Panc1 (cell line): ENCODE measurements at regions not wholly inside any gene's neighbourhood (a gene's known extent, or its start where the extent isn't known, plus 50 kb on each side); places are given as distances from the start of the nearest gene placed in this dataset.

ENCODE experiments used
- ATAC-seq: fragments of 200-7000 bp; cut with Tn5 transposase; 2 replicates; pipeline ENCODE4 v1.9.1; 2020; ENCODE audit warnings: mild to moderate bottlenecking, moderate library complexity
- BruUV-seq: library from RNA; stranded (reverse); fragments of 400-500 nt; replicated peaks from 2 replicates; lab custom pipeline; 2021; lab: Mats Ljungman, UMichigan
- CTCF ChIA-PET: fragments of 300-600 bp; sonication (Branson Sonifier 250); formaldehyde crosslinking; loops from one replicate; lab custom pipeline; 2022; ENCODE audit warnings: antibody characterized with exemption; lab: Charles Lee
- POLR2A ChIA-PET: fragments of 300-600 bp; sonication (Branson Sonifier 250); formaldehyde crosslinking; loops from one replicate; lab custom pipeline; 2022; ENCODE audit warnings: antibody characterized with exemption; lab: Charles Lee
- DNase-seq: peaks from one replicate; pipeline ENCODE4 v3.0.0-alpha.2; 2010; ENCODE audit warnings: low read depth, low spot score
- H3K27ac ChIP-seq: 2 replicates; pipeline ENCODE4 v1.5.1; 2011; ENCODE audit warnings: mild to moderate bottlenecking, low read length, inconsistent platforms
- H3K27me3 ChIP-seq: fragments of 200-500 bp; sonication (Bioruptor generic); 2 replicates; pipeline ENCODE4 v1.6.0; 2014; ENCODE audit warnings: low read length, inconsistent platforms; ENCODE audit not compliant: control insufficient read depth, insufficient read depth
- H3K36me3 ChIP-seq: fragments of 200-500 bp; sonication (Bioruptor generic); 2 replicates; pipeline ENCODE4 v1.5.1; 2014; ENCODE audit warnings: inconsistent platforms, mild to moderate bottlenecking, low read length, moderate library complexity; ENCODE audit not compliant: control insufficient read depth, insufficient read depth
- H3K4me1 ChIP-seq: 2 replicates; pipeline ENCODE4 v1.5.1; 2011; ENCODE audit warnings: inconsistent platforms, mild to moderate bottlenecking, low read length, moderate library complexity; ENCODE audit not compliant: control insufficient read depth, insufficient read depth
- H3K4me3 ChIP-seq, 2 experiments: 2 replicates each; pipeline ENCODE4 v1.5.1; 2011 to 2012; ENCODE audit warnings: low read depth in 2 of 2, low read length in 2 of 2, mild to moderate bottlenecking in 2 of 2, inconsistent platforms in 1 of 2, moderate library complexity in 1 of 2
- H3K9me3 ChIP-seq: fragments of 200-500 bp; sonication (Bioruptor generic); 2 replicates; pipeline ENCODE4 v1.5.1; 2014; ENCODE audit warnings: low read depth, mild to moderate bottlenecking, inconsistent platforms, low read length, moderate library complexity; ENCODE audit not compliant: control insufficient read depth, insufficient read depth
- CTCF ChIP-seq: fragments of 450-650 bp; IDR thresholded peaks from 2 replicates; pipeline ENCODE4 v1.5.1; 2017; ENCODE audit warnings: mild to moderate bottlenecking
- POLR2AphosphoS5 ChIP-seq: IDR thresholded peaks from 2 replicates; pipeline ENCODE4 v1.6.1; 2012; ENCODE audit warnings: mild to moderate bottlenecking, low read depth, low read length, moderate library complexity
- REST ChIP-seq, 2 experiments: IDR thresholded peaks; 2 replicates each; pipeline ENCODE4 v1.6.1; 2011 to 2012; ENCODE audit warnings: low read depth in 2 of 2, control low read depth in 1 of 2, low read length in 1 of 2, mild to moderate bottlenecking in 1 of 2, moderate library complexity in 1 of 2; ENCODE audit not compliant: insufficient read depth in 1 of 2
- SIN3A ChIP-seq: IDR thresholded peaks from 2 replicates; pipeline ENCODE4 v1.6.1; 2012; ENCODE audit warnings: low read depth, mild to moderate bottlenecking, low read length, moderate library complexity, borderline replicate concordance; ENCODE audit not compliant: insufficient read depth
- TCF7L2 ChIP-seq: IDR thresholded peaks from 2 replicates; pipeline ENCODE4 v1.6.1; 2011; ENCODE audit warnings: mild to moderate bottlenecking, low read depth, low read length, inconsistent platforms
- in situ Hi-C: cut with HindIII; loops from 2 replicates; pipeline ENCODE4 v1.10.0; 2016; ENCODE audit warnings: low sequenced_read_pairs, low pct_unique_long_range_greater_than_20kb
- intact Hi-C: fragments of 100-400 bp; cut with micrococcal nuclease; formaldehyde crosslinking; loops from one replicate; pipeline ENCODE4 v1.10.0; 2022; ENCODE audit not compliant: unreplicated experiment

DNA sequence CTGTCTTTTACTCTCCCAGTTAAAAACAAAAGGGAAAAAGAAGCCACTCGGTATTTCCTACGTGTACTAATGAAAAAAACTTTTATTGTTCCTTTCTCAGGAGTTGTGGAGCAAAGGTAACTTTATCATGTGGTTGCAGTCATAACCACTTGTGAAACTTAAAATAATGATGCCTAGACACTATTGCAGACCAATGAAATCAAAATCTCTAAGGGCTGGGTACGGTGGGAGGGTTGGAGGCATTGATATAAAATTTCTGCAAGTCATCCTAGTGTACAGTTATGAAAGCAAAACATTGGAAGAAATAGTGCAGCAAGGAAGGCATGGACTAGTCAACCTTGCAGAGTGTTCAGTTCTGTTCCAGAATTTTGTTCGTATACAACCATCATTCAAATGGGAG lies 808.8 kb downstream of the TUSC7 start:
- Histone ChIP-seq H3K4me1 (no peaks in the 10 kb centered on the region), H3K27ac (no peak overlapping the region), H3K27me3 (no peaks in the 10 kb centered on the region; the same call in 1 of the 2 replicates), H3K9me3 (no peaks in the 10 kb centered on the region), H3K4me3 (no peak overlapping the region), H3K36me3 (no peaks in the 10 kb centered on the region)
- DNase-seq, result no peak
- BruUV-seq, result no TSS peak
- in situ Hi-C loops, result no loop called here
- TF ChIP-seq REST (IDR thresholded peaks at IDR 0.05; ENCODE audit: insufficient read depth in 1 of 2, low read depth in 2 of 2, low read length in 1 of 2), result no peak
- no peak for TF ChIP-seq CTCF
- TF ChIP-seq POLR2AphosphoS5, result no peak
- TF ChIP-seq SIN3A, result no peak
- no peak for TF ChIP-seq TCF7L2
- intact Hi-C loops, result no loop called here
- ChIA-PET CTCF (interaction anchor here (0.6 kb wide), 1 partner anchor 21 kb away, joined by 3 read pairs; no protein-coding TSS in a partner anchor), POLR2A (no interaction called here)
- no peak for ATAC-seq

DNA sequence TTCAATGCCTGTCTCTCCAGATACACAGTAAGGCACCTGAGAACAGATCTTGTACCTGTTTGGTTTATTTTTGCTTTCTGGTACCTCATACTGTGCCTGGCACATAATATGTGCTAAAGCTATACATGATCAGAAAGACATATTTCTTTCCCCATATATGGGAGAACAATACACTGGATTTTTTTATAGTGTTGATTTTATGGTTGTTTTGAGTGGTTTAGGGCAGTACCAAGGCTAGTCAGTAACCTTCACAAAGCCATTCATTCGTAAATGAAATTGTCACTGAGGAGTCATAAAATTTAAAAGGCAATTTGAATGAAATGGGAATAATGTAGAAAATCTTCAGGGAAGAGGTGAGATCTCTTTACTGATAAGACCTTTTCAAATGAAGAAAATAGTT lies 810.2 kb downstream of the TUSC7 start:
- in situ Hi-C loops (no loop called here), intact Hi-C loops (no loop called here)
- Histone ChIP-seq H3K4me1 (no peaks in the 10 kb centered on the region), H3K36me3 (no peaks in the 10 kb centered on the region), H3K27me3 (no peaks in the 10 kb centered on the region; the same call in 1 of the 2 replicates), H3K27ac (no peak overlapping the region), H3K4me3 (no peak overlapping the region), H3K9me3 (no peaks in the 10 kb centered on the region)
- no TSS peak for BruUV-seq
- DNase-seq, result no peak
- TF ChIP-seq POLR2AphosphoS5 (no peak), REST (IDR thresholded peaks at IDR 0.05; ENCODE audit: insufficient read depth in 1 of 2, low read depth in 2 of 2, low read length in 1 of 2) (no peak), SIN3A (no peak), TCF7L2 (no peak), CTCF (no peak)
- ATAC-seq, result no peak
- POLR2A ChIA-PET, result no interaction called here
- CTCF ChIA-PET, result no interaction called here
